ENCODE measurements at regions not wholly inside any gene's neighbourhood (a gene's known extent, or its start where the extent isn't known, plus 50 kb on each side); places are given as distances from the start of the nearest gene placed in this dataset.

DNA sequence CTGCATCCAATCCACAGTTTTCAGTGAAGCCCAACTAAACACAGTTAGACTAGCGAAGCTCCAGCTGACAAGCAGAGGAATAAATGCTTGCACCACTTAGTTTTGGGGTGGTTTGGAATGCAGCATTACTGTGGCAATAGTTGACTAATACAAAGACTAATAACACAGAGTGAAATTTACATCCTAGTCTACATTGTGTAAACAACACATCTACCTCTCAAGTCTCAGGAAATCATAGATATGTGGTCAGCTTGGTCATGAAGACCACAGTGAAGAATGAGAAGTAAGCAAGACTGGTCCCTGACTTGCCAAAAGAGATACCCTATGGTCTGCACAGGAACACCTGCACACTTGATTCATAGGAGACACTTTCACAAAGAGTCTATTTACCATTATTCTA is 155.1 kb upstream of the TANK start:
- no peak for DNase-seq
- no peak overlapping the region for H3K4me3 ChIP-seq (ENCODE audit: low read depth, low read length)
- no peaks in the 10 kb centered on the region for H3K9me3 ChIP-seq
- no peaks in the 10 kb centered on the region for H3K4me1 ChIP-seq
- TF ChIP-seq, protein P1, sequence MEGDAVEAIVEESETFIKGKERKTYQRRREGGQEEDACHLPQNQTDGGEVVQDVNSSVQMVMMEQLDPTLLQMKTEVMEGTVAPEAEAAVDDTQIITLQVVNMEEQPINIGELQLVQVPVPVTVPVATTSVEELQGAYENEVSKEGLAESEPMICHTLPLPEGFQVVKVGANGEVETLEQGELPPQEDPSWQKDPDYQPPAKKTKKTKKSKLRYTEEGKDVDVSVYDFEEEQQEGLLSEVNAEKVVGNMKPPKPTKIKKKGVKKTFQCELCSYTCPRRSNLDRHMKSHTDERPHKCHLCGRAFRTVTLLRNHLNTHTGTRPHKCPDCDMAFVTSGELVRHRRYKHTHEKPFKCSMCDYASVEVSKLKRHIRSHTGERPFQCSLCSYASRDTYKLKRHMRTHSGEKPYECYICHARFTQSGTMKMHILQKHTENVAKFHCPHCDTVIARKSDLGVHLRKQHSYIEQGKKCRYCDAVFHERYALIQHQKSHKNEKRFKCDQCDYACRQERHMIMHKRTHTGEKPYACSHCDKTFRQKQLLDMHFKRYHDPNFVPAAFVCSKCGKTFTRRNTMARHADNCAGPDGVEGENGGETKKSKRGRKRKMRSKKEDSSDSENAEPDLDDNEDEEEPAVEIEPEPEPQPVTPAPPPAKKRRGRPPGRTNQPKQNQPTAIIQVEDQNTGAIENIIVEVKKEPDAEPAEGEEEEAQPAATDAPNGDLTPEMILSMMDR (IDR thresholded peaks at IDR 0.05; ENCODE audit: low read depth, low read length), result no peak
- H3K36me3 ChIP-seq, result no peaks in the 10 kb centered on the region
- no peaks in the 10 kb centered on the region for H3K27me3 ChIP-seq

DNA sequence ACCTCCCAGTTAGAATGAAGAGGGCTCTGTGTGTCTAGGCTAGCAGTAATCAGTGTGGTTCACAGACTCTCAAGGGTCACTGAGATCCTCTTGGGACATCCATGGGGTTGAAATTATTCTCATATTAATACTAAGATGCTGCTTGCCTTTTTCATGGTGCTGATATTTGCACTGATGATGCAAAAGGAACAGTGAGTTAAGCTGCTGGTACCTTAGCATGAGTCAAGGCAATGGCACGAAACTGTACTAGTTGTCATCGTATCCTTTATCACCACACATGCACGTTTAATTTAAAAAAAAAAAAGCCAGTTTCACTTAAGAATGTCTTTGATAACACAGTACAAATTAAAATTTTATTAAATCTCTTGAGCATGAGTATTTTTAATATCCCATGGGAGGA is 151.9 kb upstream of the TANK start:
- H3K27me3 ChIP-seq, result no peaks in the 10 kb centered on the region
- no peaks in the 10 kb centered on the region for H3K36me3 ChIP-seq
- no peaks in the 10 kb centered on the region for H3K4me1 ChIP-seq
- H3K4me3 ChIP-seq (ENCODE audit: low read depth, low read length), result no peak overlapping the region
- no peak for DNase-seq
- H3K9me3 ChIP-seq, result no peaks in the 10 kb centered on the region
- TF ChIP-seq, protein P1 (IDR thresholded peaks at IDR 0.05; ENCODE audit: low read depth, low read length), result no peak

DNA sequence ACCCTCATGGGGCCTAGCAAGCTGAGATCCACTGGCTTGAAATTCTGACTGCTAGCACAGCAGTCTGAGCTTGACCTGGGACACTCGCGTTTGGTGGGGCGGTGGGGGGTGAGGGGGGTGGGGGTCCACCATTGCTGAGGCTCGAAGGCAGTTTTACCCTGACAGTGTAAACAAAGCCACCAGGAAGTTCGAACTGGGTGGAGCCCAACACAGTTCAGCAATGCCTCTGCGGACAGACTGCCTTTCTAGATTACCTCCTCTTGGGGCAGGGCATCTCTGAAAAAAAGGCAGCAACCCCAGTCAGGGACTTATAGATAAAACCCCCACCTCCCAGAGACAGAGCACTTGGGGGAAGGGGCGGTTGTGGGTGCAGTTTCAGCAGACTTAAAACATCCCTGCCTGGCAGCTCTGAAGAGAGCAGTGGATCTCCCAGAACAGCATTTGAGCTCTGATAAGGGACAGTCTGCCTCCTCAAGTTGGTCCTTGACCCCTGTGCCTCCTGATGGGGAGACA is 149.7 kb upstream of the TANK start:
- H3K4me3 ChIP-seq (ENCODE audit: low read depth, low read length), result no peak overlapping the region
- TF ChIP-seq, protein P1 (IDR thresholded peaks at IDR 0.05; ENCODE audit: low read depth, low read length), result no peak
- H3K9me3 ChIP-seq, result no peaks in the 10 kb centered on the region
- no peaks in the 10 kb centered on the region for H3K4me1 ChIP-seq
- no peak for DNase-seq
- no peaks in the 10 kb centered on the region for H3K27me3 ChIP-seq
- no peaks in the 10 kb centered on the region for H3K36me3 ChIP-seq

DNA sequence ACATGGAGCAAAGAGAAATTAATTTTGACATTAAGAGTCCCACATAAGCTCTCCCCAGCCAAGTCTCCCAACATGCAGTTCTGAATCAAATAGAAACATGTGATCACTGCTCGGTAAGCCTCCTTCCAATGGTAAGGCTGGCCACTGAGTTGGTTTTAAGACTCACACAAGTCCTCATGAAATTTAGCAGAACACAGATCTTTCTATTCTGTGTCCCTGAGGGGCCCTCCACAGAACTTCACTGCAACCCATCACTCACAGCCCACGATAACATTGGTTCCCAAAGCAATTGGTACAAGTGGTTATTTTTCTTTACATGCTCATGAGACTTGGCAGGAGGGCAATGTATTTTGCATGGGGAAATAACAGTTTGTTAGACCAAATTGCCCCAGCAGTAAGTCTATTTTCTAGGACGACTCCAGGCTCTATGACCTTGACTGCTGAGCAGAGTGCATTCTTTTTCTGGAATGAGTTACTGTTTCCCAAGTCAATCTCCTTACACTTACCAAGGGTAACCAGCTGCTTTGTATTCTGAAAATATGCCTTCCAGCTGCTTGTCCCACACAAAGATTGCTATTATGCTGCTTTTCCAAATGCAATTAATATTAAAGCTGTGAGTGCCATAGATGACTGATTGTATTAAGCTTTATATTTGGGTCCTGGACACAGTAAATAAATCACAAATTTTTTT is 142.3 kb upstream of the TANK start:
- no peak for DNase-seq
- no peaks in the 10 kb centered on the region for H3K9me3 ChIP-seq
- no peaks in the 10 kb centered on the region for H3K27me3 ChIP-seq
- H3K36me3 ChIP-seq, result no peaks in the 10 kb centered on the region
- TF ChIP-seq, protein P1 (IDR thresholded peaks at IDR 0.05; ENCODE audit: low read depth, low read length), result no peak
- H3K4me3 ChIP-seq (ENCODE audit: low read depth, low read length), result no peak overlapping the region
- H3K4me1 ChIP-seq, result no peaks in the 10 kb centered on the region

DNA sequence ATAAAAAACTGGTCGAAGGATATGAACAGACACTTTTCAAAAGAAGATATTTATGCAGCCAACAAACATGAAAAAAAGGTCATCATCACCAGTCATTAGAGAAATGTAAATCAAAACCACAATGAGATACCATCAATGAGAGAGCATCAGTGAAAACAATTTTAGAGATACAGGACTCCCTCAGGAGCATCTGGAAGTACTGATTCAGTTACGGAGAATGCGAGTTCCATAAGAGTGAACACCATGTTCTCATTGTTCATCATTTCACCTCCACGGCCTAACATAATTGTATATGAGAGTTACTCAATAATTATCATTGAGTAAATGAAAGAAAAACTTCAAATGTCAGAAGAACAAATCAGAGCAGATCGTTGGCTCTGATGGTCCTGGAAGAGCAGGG is 140.9 kb upstream of the TANK start:
- Histone ChIP-seq H3K4me1 (no peaks in the 10 kb centered on the region), H3K36me3 (no peaks in the 10 kb centered on the region), H3K27me3 (no peaks in the 10 kb centered on the region), H3K9me3 (no peaks in the 10 kb centered on the region), H3K4me3 (ENCODE audit: low read depth, low read length) (no peak overlapping the region)
- TF ChIP-seq, protein P1 (IDR thresholded peaks at IDR 0.05; ENCODE audit: low read depth, low read length), result no peak
- no peak for DNase-seq

DNA sequence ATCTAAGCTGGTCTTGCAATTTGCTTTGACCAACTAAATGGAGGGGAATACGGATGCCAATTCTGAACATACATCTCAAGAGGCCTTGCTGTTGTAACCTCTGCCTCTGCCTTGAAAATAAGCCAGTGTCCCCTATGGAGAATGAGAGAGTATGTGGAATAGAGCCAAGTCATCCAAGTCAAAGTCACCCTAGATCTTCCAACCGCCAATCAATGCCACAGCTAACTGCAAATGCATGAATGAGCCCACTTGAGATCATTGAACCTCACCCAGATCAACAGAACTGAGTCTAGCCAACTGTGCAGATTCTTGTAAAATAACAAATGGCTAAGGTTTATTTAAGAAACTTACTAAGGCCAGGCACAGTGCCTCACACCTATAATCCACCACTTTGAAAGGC is 139.8 kb upstream of the TANK start:
- no peak for DNase-seq
- TF ChIP-seq, protein P1 (IDR thresholded peaks at IDR 0.05; ENCODE audit: low read depth, low read length), result no peak
- Histone ChIP-seq H3K4me3 (ENCODE audit: low read depth, low read length) (no peak overlapping the region), H3K4me1 (no peaks in the 10 kb centered on the region), H3K9me3 (no peaks in the 10 kb centered on the region), H3K36me3 (no peaks in the 10 kb centered on the region), H3K27me3 (no peaks in the 10 kb centered on the region)

Data from BE2C (cell line).